RWPE2 (cell line): ENCODE measurements at regions not wholly inside any gene's neighbourhood (a gene's known extent, or its start where the extent isn't known, plus 50 kb on each side); places are given as distances from the start of the nearest gene placed in this dataset.

Experiments used
- ATAC-seq: fragments of 200-7000 bp; cut with Tn5 transposase; 3 replicates; pipeline ENCODE4 v1.9.1; 2021; ENCODE audit warnings: low read depth
- DNase-seq: peaks from one replicate; pipeline ENCODE4 v3.0.0-alpha.2; 2020; ENCODE audit warnings: low spot score
- H3K27ac ChIP-seq: fragments of 450-650 bp; 2 replicates; pipeline ENCODE4 v1.5.1; 2017; ENCODE audit warnings: mild to moderate bottlenecking; ENCODE audit not compliant: poor library complexity, severe bottlenecking
- H3K27me3 ChIP-seq: fragments of 250-450 bp; sonication (Bioruptor Pico); 2 replicates; pipeline ENCODE4 v1.5.1; 2021; ENCODE audit warnings: mild to moderate bottlenecking, moderate library complexity; ENCODE audit not compliant: insufficient read depth, poor library complexity, severe bottlenecking
- H3K36me3 ChIP-seq: fragments of 250-450 bp; sonication (Bioruptor Pico); 2 replicates; pipeline ENCODE4 v1.5.1; 2020; ENCODE audit warnings: low read depth, mild to moderate bottlenecking, moderate library complexity
- H3K4me1 ChIP-seq: fragments of 250-450 bp; sonication (Bioruptor Pico); 2 replicates; pipeline ENCODE4 v1.5.1; 2021; ENCODE audit warnings: mild to moderate bottlenecking, moderate library complexity; ENCODE audit not compliant: insufficient read depth, poor library complexity, severe bottlenecking
- H3K4me3 ChIP-seq: fragments of 250-450 bp; sonication (Bioruptor Pico); 2 replicates; pipeline ENCODE4 v1.5.1; 2021; ENCODE audit warnings: mild to moderate bottlenecking, moderate library complexity; ENCODE audit not compliant: severe bottlenecking
- H3K9me3 ChIP-seq: fragments of 250-450 bp; sonication (Bioruptor Pico); 2 replicates; pipeline ENCODE4 v1.5.1; 2021; ENCODE audit warnings: mild to moderate bottlenecking, moderate library complexity; ENCODE audit not compliant: severe bottlenecking
- TF ChIP-seq, protein P1 (sequence below): fragments of 450-650 bp; IDR thresholded peaks from one replicate; pipeline ENCODE4 v1.5.1; 2017; ENCODE audit warnings: mild to moderate bottlenecking, moderate library complexity; ENCODE audit not compliant: poor library complexity, severe bottlenecking

DNA sequence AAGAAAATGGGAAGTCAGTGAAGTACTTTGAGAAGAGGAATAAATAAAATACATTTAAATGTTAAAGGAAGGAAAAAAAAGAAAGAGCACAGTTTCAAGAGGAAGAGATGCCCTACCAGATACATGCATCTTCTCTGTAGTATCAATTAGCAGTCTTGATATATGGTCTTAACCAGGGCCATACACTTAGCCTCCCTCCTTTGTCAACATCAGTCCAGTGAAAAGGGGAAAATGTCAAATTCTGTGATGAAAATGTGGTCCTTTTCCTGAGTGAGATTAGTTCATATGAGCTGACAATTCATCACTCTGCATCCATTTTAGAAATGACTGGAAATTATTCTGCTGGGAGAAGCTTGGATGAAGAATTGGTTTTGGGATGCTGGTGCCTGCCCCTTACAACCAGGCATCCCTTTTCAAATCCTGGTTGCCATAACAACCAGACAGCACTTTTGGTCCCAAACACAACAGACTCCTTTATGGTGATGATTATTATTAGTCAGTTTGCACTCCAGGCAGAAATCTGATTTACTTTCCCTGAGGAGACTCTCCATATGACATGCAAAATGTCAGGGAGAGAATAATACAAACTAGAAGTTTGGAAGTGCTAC, 933.6 kb upstream of the CDH8 start:
- H3K4me1 ChIP-seq = peaks cover 27% of the 10 kb centered on the region
- TF ChIP-seq, protein P1, sequence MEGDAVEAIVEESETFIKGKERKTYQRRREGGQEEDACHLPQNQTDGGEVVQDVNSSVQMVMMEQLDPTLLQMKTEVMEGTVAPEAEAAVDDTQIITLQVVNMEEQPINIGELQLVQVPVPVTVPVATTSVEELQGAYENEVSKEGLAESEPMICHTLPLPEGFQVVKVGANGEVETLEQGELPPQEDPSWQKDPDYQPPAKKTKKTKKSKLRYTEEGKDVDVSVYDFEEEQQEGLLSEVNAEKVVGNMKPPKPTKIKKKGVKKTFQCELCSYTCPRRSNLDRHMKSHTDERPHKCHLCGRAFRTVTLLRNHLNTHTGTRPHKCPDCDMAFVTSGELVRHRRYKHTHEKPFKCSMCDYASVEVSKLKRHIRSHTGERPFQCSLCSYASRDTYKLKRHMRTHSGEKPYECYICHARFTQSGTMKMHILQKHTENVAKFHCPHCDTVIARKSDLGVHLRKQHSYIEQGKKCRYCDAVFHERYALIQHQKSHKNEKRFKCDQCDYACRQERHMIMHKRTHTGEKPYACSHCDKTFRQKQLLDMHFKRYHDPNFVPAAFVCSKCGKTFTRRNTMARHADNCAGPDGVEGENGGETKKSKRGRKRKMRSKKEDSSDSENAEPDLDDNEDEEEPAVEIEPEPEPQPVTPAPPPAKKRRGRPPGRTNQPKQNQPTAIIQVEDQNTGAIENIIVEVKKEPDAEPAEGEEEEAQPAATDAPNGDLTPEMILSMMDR = no peak

DNA sequence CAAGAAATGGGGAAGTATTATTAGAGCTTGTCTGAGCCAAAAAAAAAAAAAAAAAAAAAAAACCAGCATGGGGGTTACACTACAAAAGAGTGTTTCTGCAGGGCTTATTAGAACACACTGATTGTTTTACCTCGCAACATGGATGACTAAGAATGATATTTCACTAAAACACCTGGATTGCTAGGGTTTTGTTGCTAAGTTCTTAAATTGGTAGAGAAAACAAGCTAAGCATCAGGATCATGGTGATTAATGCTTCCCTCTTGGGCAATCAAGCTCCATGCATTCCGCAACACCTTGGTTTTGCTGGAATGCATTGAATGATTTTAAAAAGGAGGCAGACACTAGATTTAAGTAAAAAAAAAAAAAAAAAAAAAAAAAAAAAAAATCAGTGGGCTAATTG, 931.4 kb upstream of the CDH8 start:
- Histone ChIP-seq H3K27ac (peak overlapping the region; percentile 91), H3K27me3 (no peaks in the 10 kb centered on the region), H3K36me3 (no peaks in the 10 kb centered on the region), H3K9me3 (no peaks in the 10 kb centered on the region), H3K4me1 (peaks cover 27% of the 10 kb centered on the region), H3K4me3 (no peak overlapping the region)
- TF ChIP-seq, protein P1 = no peak
- no peak for DNase-seq
- peak; percentile 88 for ATAC-seq

More for the DNA sequence above, 933.6 kb upstream of the CDH8 start:
- Histone ChIP-seq H3K27me3 (no peaks in the 10 kb centered on the region), H3K4me3 (no peak overlapping the region), H3K9me3 (no peaks in the 10 kb centered on the region), H3K27ac (no peak overlapping the region), H3K36me3 (no peaks in the 10 kb centered on the region)
- no peak for ATAC-seq
- no peak for DNase-seq

DNA sequence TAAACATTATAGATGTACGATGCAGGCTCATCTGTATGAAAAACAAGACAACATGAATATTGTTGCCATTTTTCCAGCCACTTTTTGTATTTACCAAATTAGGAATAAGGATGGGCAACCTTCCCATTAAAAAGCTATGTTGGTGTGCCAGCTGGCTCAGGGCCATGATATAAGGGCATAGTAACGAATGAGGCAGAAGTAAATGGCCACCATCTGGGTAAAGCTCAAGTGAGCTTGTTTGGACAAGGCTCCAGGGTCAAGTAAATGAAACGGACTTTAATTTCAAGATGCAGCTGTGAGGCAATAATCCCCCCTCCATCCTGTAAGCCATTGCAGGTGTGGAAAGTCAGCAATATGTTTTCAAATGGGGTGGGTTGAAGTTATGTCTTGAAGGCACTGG, 930.9 kb upstream of the CDH8 start:
- ATAC-seq (peak; percentile 54), DNase-seq (no peak)
- Histone ChIP-seq H3K4me1 (peaks cover 27% of the 10 kb centered on the region), H3K4me3 (no peak overlapping the region), H3K36me3 (no peaks in the 10 kb centered on the region), H3K27ac (peak overlapping the region; percentile 91), H3K9me3 (no peaks in the 10 kb centered on the region), H3K27me3 (no peaks in the 10 kb centered on the region)
- TF ChIP-seq, protein P1 = no peak

DNA sequence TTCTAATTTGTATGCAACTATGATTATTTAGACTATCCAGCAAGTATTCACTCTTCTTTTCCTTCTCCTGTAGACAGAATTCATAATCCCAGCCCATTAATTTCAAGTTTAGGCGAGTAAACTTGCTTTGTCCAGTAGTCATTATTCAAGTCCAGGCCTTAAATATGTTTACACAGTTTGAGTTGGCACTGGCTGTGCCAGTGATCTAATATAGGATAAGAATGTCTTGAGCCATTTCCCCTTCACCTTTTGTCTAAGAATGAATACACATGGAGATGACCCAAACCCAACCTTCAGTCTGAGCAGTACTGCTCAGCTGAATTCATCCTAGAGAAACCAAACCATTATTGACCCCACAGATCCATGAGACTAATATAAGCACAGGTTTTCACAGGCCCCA, 930.4 kb upstream of the CDH8 start:
- ATAC-seq (peak; percentile 64), DNase-seq (no peak)
- no peaks in the 10 kb centered on the region for H3K27me3 ChIP-seq
- TF ChIP-seq, protein P1 = no peak
- peaks cover 27% of the 10 kb centered on the region for H3K4me1 ChIP-seq
- peak overlapping the region; percentile 91 for H3K27ac ChIP-seq
- no peak overlapping the region for H3K4me3 ChIP-seq
- H3K36me3 ChIP-seq = no peaks in the 10 kb centered on the region
- no peaks in the 10 kb centered on the region for H3K9me3 ChIP-seq

DNA sequence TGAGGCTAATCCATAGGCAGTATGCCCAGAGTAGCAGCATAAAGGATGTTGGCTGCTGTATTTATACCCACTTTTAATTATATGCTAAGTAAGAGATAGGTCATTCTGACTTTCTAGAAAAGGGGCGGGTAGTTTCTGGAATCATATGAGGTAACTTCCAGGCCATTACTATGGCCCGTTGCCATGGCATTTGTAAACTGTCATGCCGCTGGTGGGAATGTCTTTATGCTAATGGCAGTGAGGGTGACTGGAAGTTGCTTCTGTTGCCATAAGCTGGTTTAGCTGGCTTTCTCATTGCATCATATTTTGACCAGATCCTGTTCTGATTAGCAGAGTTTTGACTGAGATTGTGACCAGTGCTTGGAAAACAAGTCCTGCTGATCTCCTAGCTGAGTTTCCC, 929.6 kb upstream of the CDH8 start:
- ATAC-seq (0 out of 3 replicates have a peak, but pooled peaks have one; percentile 26), DNase-seq (no peak)
- H3K4me1 ChIP-seq = peaks cover 27% of the 10 kb centered on the region
- no peaks in the 10 kb centered on the region for H3K9me3 ChIP-seq
- H3K4me3 ChIP-seq = no peak overlapping the region
- TF ChIP-seq, protein P1 = no peak
- no peaks in the 10 kb centered on the region for H3K36me3 ChIP-seq
- peak overlapping the region; percentile 91 for H3K27ac ChIP-seq
- no peaks in the 10 kb centered on the region for H3K27me3 ChIP-seq
